H1 (cell line): ENCODE measurements at regions not wholly inside any gene's neighbourhood (a gene's known extent, or its start where the extent isn't known, plus 50 kb on each side); places are given as distances from the start of the nearest gene placed in this dataset.

Source experiments
- CTCF ChIA-PET: fragments of 300-600 bp; sonication (Branson Sonifier 250); formaldehyde crosslinking; loops from one replicate; lab custom pipeline; 2021; ENCODE audit not compliant: partially characterized antibody; lab: Charles Lee
- POLR2A ChIA-PET: fragments of 300-600 bp; sonication (Branson Sonifier 250); formaldehyde crosslinking; loops from one replicate; lab custom pipeline; 2021; ENCODE audit warnings: inconsistent platforms; ENCODE audit not compliant: partially characterized antibody; lab: Charles Lee
- DNase-seq, 2 experiments: peaks; one replicate each; pipeline versions ENCODE4 v3.0.0 to v3.0.0-alpha.2; 2010 to 2022; ENCODE audit warnings: low spot score in 2 of 2, low read depth in 1 of 2, mixed read lengths in 1 of 2
- FAIRE-seq: peaks from 2 replicates; lab custom pipeline; 2011; peaks lifted over from hg19 to GRCh38; lab: Jason Lieb, UNC
- H2AFZ ChIP-seq: 2 replicates; pipeline ENCODE4 v1.8.1; 2012; ENCODE audit warnings: low read length, inconsistent platforms
- H2AK5ac ChIP-seq: 2 replicates; pipeline ENCODE4 v1.6.1; 2013; ENCODE audit warnings: low read depth, low read length
- H2BK120ac ChIP-seq: replicated peaks from 2 replicates; pipeline ENCODE3; 2013; ENCODE audit warnings: low read depth, low read length, inconsistent platforms
- H2BK12ac ChIP-seq: 2 replicates; pipeline ENCODE4 v1.6.1; 2013; ENCODE audit warnings: low read depth, low read length
- H2BK15ac ChIP-seq: 2 replicates; pipeline ENCODE4 v1.6.1; 2013; ENCODE audit warnings: low read length
- H2BK20ac ChIP-seq: 2 replicates; pipeline ENCODE4 v1.6.1; 2013; ENCODE audit warnings: low read length
- H2BK5ac ChIP-seq: 2 replicates; pipeline ENCODE4 v1.6.1; 2013; ENCODE audit warnings: low read depth, low read length
- H3K14ac ChIP-seq: 2 replicates; pipeline ENCODE4 v1.6.1; 2013; ENCODE audit warnings: inconsistent platforms; ENCODE audit not compliant: insufficient read length
- H3K18ac ChIP-seq: 2 replicates; pipeline ENCODE4 v1.6.1; 2013; ENCODE audit warnings: low read length; ENCODE audit errors: extremely low read depth
- H3K23ac ChIP-seq: 2 replicates; pipeline ENCODE4 v1.6.1; 2013; ENCODE audit warnings: inconsistent platforms; ENCODE audit not compliant: insufficient read length
- H3K23me2 ChIP-seq: 2 replicates; pipeline ENCODE4 v1.6.1; 2013; ENCODE audit warnings: low read depth, low read length
- H3K27ac ChIP-seq: 2 replicates; pipeline ENCODE4 v1.6.1; 2011; ENCODE audit warnings: low read depth, low read length, inconsistent platforms
- H3K27me3 ChIP-seq, 4 experiments: replicated peaks in 1 of 4; 1 replicate in 1 of 4; 2 replicates in 3 of 4; pipeline versions ENCODE4 v1.6.1 to v1.8.1; 2011 to 2013; ENCODE audit warnings: low read length in 3 of 4, mild to moderate bottlenecking in 3 of 4, inconsistent platforms in 2 of 4, mixed read lengths in 2 of 4, moderate library complexity in 1 of 4; ENCODE audit not compliant: control insufficient read depth in 3 of 4, insufficient read depth in 3 of 4; ENCODE audit errors: extremely low read depth in 1 of 4
- H3K36me3 ChIP-seq, 4 experiments: 2 replicates each; pipeline versions ENCODE4 v1.6.1 to v1.8.1; 2011 to 2013; ENCODE audit warnings: mild to moderate bottlenecking in 4 of 4, low read length in 3 of 4, moderate library complexity in 2 of 4, control low read depth in 1 of 4, inconsistent platforms in 1 of 4; ENCODE audit not compliant: insufficient read depth in 4 of 4, control insufficient read depth in 2 of 4
- H3K4ac ChIP-seq: replicated peaks from 2 replicates; pipeline ENCODE3; 2013; ENCODE audit warnings: low read length, low read depth, mixed read lengths, inconsistent platforms; ENCODE audit not compliant: insufficient read length
- H3K4me1 ChIP-seq, 4 experiments: replicated peaks in 1 of 4; 1 replicate in 1 of 4; 2 replicates in 3 of 4; pipeline versions ENCODE4 v1.6.1 to v1.8.1; 2011 to 2013; ENCODE audit warnings: low read length in 3 of 4, inconsistent platforms in 2 of 4, mixed read lengths in 1 of 4; ENCODE audit not compliant: insufficient read depth in 4 of 4, control insufficient read depth in 3 of 4
- H3K4me2 ChIP-seq, 2 experiments: 2 replicates each; pipeline versions ENCODE4 v1.6.1 to v1.8.1; 2011 to 2013; ENCODE audit warnings: low read depth in 2 of 2, low read length in 2 of 2, control low read depth in 1 of 2, inconsistent platforms in 1 of 2, mild to moderate bottlenecking in 1 of 2; ENCODE audit not compliant: insufficient read depth in 1 of 2
- H3K4me3 ChIP-seq, 4 experiments: fragments of 200-600, 300-600 bp in 1 of 4; sonication (generic), shearing (Covaris generic), sonication (Bioruptor Twin) in 1 of 4; 2 replicates each; pipeline versions ENCODE4 v1.5.1 to v1.8.1; 2011 to 2016; ENCODE audit warnings: low read length in 4 of 4, low read depth in 3 of 4, control low read depth in 2 of 4, inconsistent platforms in 2 of 4, mild to moderate bottlenecking in 2 of 4, mixed read lengths in 1 of 4, moderate library complexity in 1 of 4; ENCODE audit not compliant: insufficient read depth in 2 of 4; ENCODE audit errors: extremely low read depth in 1 of 4
- H3K56ac ChIP-seq: replicated peaks from 2 replicates; pipeline ENCODE3; 2013; ENCODE audit warnings: low read depth, mild to moderate bottlenecking, mixed read lengths, low read length, inconsistent platforms; ENCODE audit not compliant: insufficient read length
- H3K79me1 ChIP-seq: 2 replicates; pipeline ENCODE4 v1.6.1; 2013; ENCODE audit warnings: low read depth, low read length, control low read depth
- H3K79me2 ChIP-seq, 2 experiments: 2 replicates each; pipeline versions ENCODE4 v1.6.1 to v1.8.1; 2012 to 2013; ENCODE audit warnings: low read length in 2 of 2, mild to moderate bottlenecking in 2 of 2, inconsistent platforms in 1 of 2; ENCODE audit not compliant: insufficient read depth in 2 of 2, control insufficient read depth in 1 of 2
- H3K9ac ChIP-seq, 4 experiments: replicated peaks in 1 of 4; 1 replicate in 1 of 4; 2 replicates in 3 of 4; pipeline versions ENCODE4 v1.6.1 to v1.8.1; 2011 to 2013; ENCODE audit warnings: low read depth in 3 of 4, low read length in 3 of 4, control low read depth in 2 of 4, mild to moderate bottlenecking in 2 of 4, moderate library complexity in 2 of 4, inconsistent platforms in 1 of 4; ENCODE audit errors: extremely low read depth in 1 of 4
- H3K9me3 ChIP-seq, 2 experiments: 2 replicates each; pipeline versions ENCODE4 v1.6.1 to v1.8.1; 2012 to 2013; ENCODE audit warnings: mild to moderate bottlenecking in 2 of 2, moderate library complexity in 2 of 2, control low read depth in 1 of 2, inconsistent platforms in 1 of 2, low read depth in 1 of 2, low read length in 1 of 2, mixed read lengths in 1 of 2; ENCODE audit not compliant: insufficient read depth in 2 of 2
- H4K20me1 ChIP-seq, 2 experiments: replicated peaks in 1 of 2; 2 replicates each; pipeline versions ENCODE3 to v1.8.1; 2011 to 2013; ENCODE audit warnings: inconsistent platforms in 2 of 2, low read length in 2 of 2, mild to moderate bottlenecking in 1 of 2; ENCODE audit not compliant: insufficient read depth in 2 of 2, control insufficient read depth in 1 of 2
- H4K5ac ChIP-seq: 2 replicates; pipeline ENCODE4 v1.6.1; 2013; ENCODE audit warnings: low read length, low read depth, mixed read lengths, inconsistent platforms; ENCODE audit not compliant: insufficient read length
- H4K8ac ChIP-seq: 2 replicates; pipeline ENCODE4 v1.8.0; 2013; ENCODE audit warnings: mild to moderate bottlenecking, moderate library complexity, low read length, inconsistent platforms; ENCODE audit not compliant: insufficient read depth; ENCODE audit errors: extremely low read depth
- H4K91ac ChIP-seq: replicated peaks from 2 replicates; pipeline ENCODE3; 2013; ENCODE audit warnings: low read length, mixed read lengths, inconsistent platforms; ENCODE audit not compliant: insufficient read length
- CBX5 ChIP-seq: fragments of 300-800, 300-1000 bp; sonication (generic); IDR thresholded peaks from 2 replicates; pipeline ENCODE4 v1.7.1; 2016; ENCODE audit warnings: antibody characterized with exemption, low read length, low read depth
- SRF ChIP-seq: IDR thresholded peaks from 2 replicates; pipeline ENCODE4 v1.6.1; 2011; ENCODE audit warnings: mild to moderate bottlenecking, low read depth, low read length, moderate library complexity
- WGBS, 2 experiments: shearing (Covaris generic) in 1 of 2; methylation state at CpG; one replicate each; pipeline versions ENCODE4 v1.1.6 to v1.1.7; 2013 to 2015; ENCODE audit warnings: low lambda C conversion rate in 2 of 2, mixed read lengths in 2 of 2, inconsistent platforms in 1 of 2, low coverage in 1 of 2, missing lambda C conversion rate in 1 of 2; ENCODE audit not compliant: insufficient replicate concordance in 2 of 2, insufficient coverage in 1 of 2, insufficient read length in 1 of 2; ENCODE audit errors: extremely low coverage in 1 of 2, missing lambda C conversion rate in 1 of 2; 5-methylcytosine and 5-hydroxymethylcytosine counted together

DNA sequence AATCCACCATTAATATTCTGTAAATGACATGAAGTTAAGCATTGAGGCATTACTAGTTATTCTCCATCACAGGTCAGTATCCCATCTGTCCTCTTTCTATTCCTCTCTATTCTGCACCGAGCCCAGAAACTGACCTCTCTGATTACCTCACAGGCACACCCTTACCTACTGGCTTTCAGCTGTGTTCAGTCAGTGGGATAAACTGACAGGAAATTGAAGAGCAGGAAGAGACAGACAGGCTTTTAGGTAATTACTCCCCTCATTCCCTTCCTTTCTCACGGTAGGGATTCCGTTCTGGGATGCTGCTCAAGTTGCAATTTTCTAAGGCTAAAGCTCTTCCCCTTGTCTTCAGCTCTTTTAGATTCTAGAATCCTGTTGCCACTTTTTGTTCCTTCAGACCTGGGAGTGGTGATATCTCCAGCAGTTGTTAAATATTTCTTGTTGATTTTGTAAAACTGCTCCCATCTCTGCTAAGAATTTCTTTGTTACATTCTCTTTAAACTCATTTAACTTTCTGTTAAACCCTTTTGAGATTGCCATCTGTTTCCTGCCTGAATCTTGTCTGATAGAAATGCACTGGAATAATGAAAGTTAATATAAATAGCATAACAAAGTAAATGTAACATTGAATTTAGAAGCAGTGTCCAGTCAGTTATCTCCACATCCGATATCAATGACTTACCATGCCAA is 1063.4 kb downstream of the PLA2G4A start:
- Histone ChIP-seq H2AK5ac (no peak overlapping the region), H3K9me3 (no peaks in the 10 kb centered on the region), H3K4me1 (no peaks in the 10 kb centered on the region), H4K20me1 (no peaks in the 10 kb centered on the region), H3K23me2 (no peaks in the 10 kb centered on the region), H3K9ac (no peak overlapping the region), H2BK5ac (no peak overlapping the region), H3K79me2 (no peaks in the 10 kb centered on the region), H3K79me1 (no peaks in the 10 kb centered on the region), H2BK20ac (no peak overlapping the region), H2BK12ac (no peak overlapping the region), H2BK120ac (no peak overlapping the region), H3K27ac (no peak overlapping the region), H3K23ac (no peak overlapping the region), H3K4me2 (no peak overlapping the region), H2BK15ac (no peak overlapping the region), H3K18ac (no peak overlapping the region), H3K27me3 (no peaks in the 10 kb centered on the region), H3K36me3 (no peaks in the 10 kb centered on the region), H3K4ac (no peak overlapping the region), H4K8ac (no peak overlapping the region), H3K4me3 (no peak overlapping the region), H3K56ac (no peak overlapping the region), H4K91ac (no peak overlapping the region), H4K5ac (no peak overlapping the region), H2AFZ (no peak overlapping the region), H3K14ac (no peak overlapping the region)
- ChIA-PET CTCF (no interaction called here), POLR2A (no interaction called here)
- WGBS, 2 experiments: 88% methylated on average over 4 of the region's 4 CpGs; no CpG with 5 or more reads in 1 of the 2 experiments
- TF ChIP-seq CBX5: no peak
- TF ChIP-seq SRF: no peak
- FAIRE-seq (no peak), DNase-seq (no peak)
